Adrenal gland (tissue), 9 donors: ENCODE measurements at regions not wholly inside any gene's neighbourhood (a gene's known extent, or its start where the extent isn't known, plus 50 kb on each side); places are given as distances from the start of the nearest gene placed in this dataset.
A peak's percentile ranks its signal among the peaks of the same experiment; 100 is the strongest.

Experiments used
- DNase-seq, 7 donors: peaks; one replicate each; pipeline ENCODE4 v3.0.0-alpha.2; 2019 to 2020
- H3K27ac ChIP-seq, 5 donors: fragments of 200-600 bp; sonication (generic) in 4 of 5; 1 replicate in 3 of 5; 2 replicates in 2 of 5; pipeline versions ENCODE4 v1.5.1 to v1.8.0; 2016 to 2020; ENCODE audit warnings: mild to moderate bottlenecking in 1 of 5
- H3K27me3 ChIP-seq: fragments of 200-600 bp; 2 replicates; pipeline ENCODE4 v1.8.0; 2021
- H3K36me3 ChIP-seq, 2 donors: fragments of 200-600 bp; replicated peaks in 1 of 2; 1 replicate in 1 of 2; 2 replicates in 1 of 2; pipeline versions ENCODE4 v1.5.1 to v1.8.0; 2018 to 2022
- H3K4me1 ChIP-seq, 2 donors: fragments of 200-600 bp; replicated peaks in 1 of 2; 1 replicate in 1 of 2; 2 replicates in 1 of 2; pipeline versions ENCODE4 v1.5.1 to v1.8.0; 2018 to 2021
- H3K4me3 ChIP-seq, 4 donors: fragments of 200-600 bp; sonication (generic) in 3 of 4; one replicate each; pipeline ENCODE4 v1.5.1; 2016 to 2018
- H3K9me3 ChIP-seq, 3 donors: fragments of 200-600 bp; sonication (generic) in 1 of 3; replicated peaks in 1 of 3; 1 replicate in 2 of 3; 2 replicates in 1 of 3; pipeline versions ENCODE4 v1.5.1 to v1.8.0; 2016 to 2021
- CTCF ChIP-seq, 6 experiments: fragments of 450-650 bp in 4 of 6; fragments of 200-600 bp in 2 of 6; sonication (generic) in 1 of 6; IDR thresholded peaks; 1 replicate in 5 of 6; 2 replicates in 1 of 6; pipeline versions ENCODE4 v1.5.1 to v1.8.0; 2016 to 2021; ENCODE audit warnings: antibody characterized with exemption in 6 of 6, mild to moderate bottlenecking in 2 of 6, moderate library complexity in 1 of 6
- POLR2A ChIP-seq, 2 donors: fragments of 450-650 bp; IDR thresholded peaks; one replicate each; pipeline ENCODE4 v1.6.1; 2017; ENCODE audit warnings: antibody characterized with exemption in 2 of 2, mild to moderate bottlenecking in 2 of 2, moderate library complexity in 1 of 2
- WGBS, 4 donors: extraction: QIAGEN DNeasy Blood & Tissue Kit in 2 of 4; methylation state at CpG; one replicate each; pipeline versions ENCODE4 v1.1.5 to v1.1.7; 2013 to 2017; 5-methylcytosine and 5-hydroxymethylcytosine counted together
- intact Hi-C, 2 donors: fragments of 100-400 bp; cut with DNase I; formaldehyde crosslinking; loops; one replicate each; pipeline versions ENCODE4 v1.14.1 to v1.15.0; 2022 to 2023
- donor health status: healthy with polysubstance abuse.
- donor health status: Bipolar disorder and iron deficiency.
- donor health status: DM: yes; HTN: yes; CAD: no.
- donor health status: DM: no; HTN: no; CAD: no.
- donor health status: DM: no; HTN: no; CAD: no.

GRCh38 chr14:50040895-50041465 is 75.4 kb downstream of the VCPKMT start:
- no peak for DNase-seq
- no peak for TF ChIP-seq POLR2A (IDR thresholded peaks at IDR 0.05)
- no peak for TF ChIP-seq CTCF (IDR thresholded peaks at IDR 0.05)
- intact Hi-C loops, result no loop called here
- H3K27me3 ChIP-seq, result no peaks in the 10 kb centered on the region
- 83 to 88% (median 88%) methylated on average over 7 of the region's 7 CpGs for WGBS, 4 donors
- no peaks in the 10 kb centered on the region for H3K9me3 ChIP-seq
- H3K4me1 ChIP-seq, result peaks cover 13 to 33% of the 10 kb centered on the region in 2 donors
- peak overlapping the region in 1 of 5 donors; percentile 74 for H3K27ac ChIP-seq
- no peak overlapping the region for H3K4me3 ChIP-seq
- H3K36me3 ChIP-seq, result no peaks in the 10 kb centered on the region

DNA sequence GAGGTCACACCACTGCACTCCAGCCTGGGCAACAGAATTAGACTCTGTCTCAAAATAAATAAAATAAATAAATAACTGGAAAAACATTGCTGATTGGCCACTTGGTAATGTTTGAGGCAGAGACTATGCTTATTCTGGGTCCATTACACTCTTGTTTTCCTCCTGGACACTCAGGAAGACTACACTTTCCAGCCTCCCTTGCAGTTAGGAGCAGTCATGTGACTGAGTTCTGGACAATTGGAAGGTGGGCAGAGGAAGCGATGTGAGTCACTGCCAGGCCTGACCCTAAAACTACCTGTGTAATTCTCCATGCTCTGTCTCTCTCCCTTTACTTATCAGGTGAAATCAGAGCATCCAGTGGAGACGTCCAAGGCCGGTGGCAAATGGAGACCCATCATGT is 74.4 kb downstream of the VCPKMT start:
- no peak overlapping the region for H3K4me3 ChIP-seq
- no peak for DNase-seq
- TF ChIP-seq POLR2A (IDR thresholded peaks at IDR 0.05) (no peak), CTCF (IDR thresholded peaks at IDR 0.05) (no peak)
- H3K27ac ChIP-seq, result no peak overlapping the region
- intact Hi-C loops, result no loop called here
- no peaks in the 10 kb centered on the region for H3K27me3 ChIP-seq
- WGBS, 4 donors, result 94 to 100% (median 97%) methylated on average over 3 of the region's 3 CpGs
- H3K4me1 ChIP-seq, result peaks cover 13 to 33% of the 10 kb centered on the region in 2 donors
- no peaks in the 10 kb centered on the region for H3K9me3 ChIP-seq
- H3K36me3 ChIP-seq, result no peaks in the 10 kb centered on the region

GRCh38 chr14:50044042-50044651 is 72.2 kb downstream of the VCPKMT start:
- DNase-seq, result no peak
- Histone ChIP-seq H3K36me3 (no peaks in the 10 kb centered on the region), H3K27me3 (no peaks in the 10 kb centered on the region), H3K4me3 (no peak overlapping the region), H3K4me1 (peaks cover 13 to 33% of the 10 kb centered on the region in 2 donors), H3K27ac (peak overlapping the region; percentile 19 to 82 (median 79)), H3K9me3 (no peaks in the 10 kb centered on the region)
- WGBS, 4 donors, result 59 to 80% (median 62%) methylated on average over 4 of the region's 4 CpGs
- intact Hi-C loops, result no loop called here
- TF ChIP-seq CTCF (IDR thresholded peaks at IDR 0.05), result no peak
- TF ChIP-seq POLR2A (IDR thresholded peaks at IDR 0.05), result no peak

DNA sequence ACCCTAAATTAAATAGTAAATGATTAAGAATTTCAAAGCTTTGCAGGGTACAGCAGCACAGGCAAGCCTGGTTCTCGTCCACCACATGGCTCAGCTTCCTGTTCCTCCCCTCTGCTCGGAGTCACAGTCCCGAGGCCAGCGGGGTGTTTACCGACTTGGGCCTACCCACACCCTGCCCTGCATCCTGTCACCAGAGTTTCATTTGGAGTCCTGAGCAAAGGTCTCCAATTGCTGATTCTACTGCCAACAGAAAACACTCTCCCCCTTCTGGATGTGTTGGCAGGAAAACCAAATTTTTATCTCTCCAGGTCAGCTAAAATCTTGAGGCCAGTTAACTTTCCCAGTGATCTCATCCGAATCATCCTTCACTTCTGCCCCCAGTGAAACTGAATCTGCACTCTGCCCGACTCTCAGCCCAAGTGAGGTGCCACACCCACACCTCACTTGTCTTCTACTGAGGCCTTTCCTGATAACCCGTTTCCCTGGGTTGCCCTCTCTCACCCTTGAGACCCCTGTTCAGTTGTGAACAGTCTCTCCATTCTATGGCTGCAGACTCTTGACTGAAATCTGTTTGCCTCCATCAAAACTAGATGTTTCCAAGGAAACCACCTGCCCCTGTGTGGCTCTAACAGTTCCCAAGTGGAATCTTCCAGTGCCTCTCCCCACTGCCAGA is 71.2 kb downstream of the VCPKMT start:
- TF ChIP-seq POLR2A (IDR thresholded peaks at IDR 0.05), result peak in 1 of 2 donors; percentile 64
- peak in 1 of 6 experiments; percentile 11 for TF ChIP-seq CTCF (IDR thresholded peaks at IDR 0.05)
- H3K27ac ChIP-seq, result peak overlapping the region; percentile 19 to 82 (median 79)
- 1 to 12% (median 7%) methylated on average over 8 of the region's 8 CpGs for WGBS, 4 donors

More for the DNA sequence above, 71.2 kb downstream of the VCPKMT start:
- Histone ChIP-seq H3K4me1 (peaks cover 13 to 30% of the 10 kb centered on the region in 2 donors), H3K27me3 (no peaks in the 10 kb centered on the region), H3K9me3 (no peaks in the 10 kb centered on the region), H3K36me3 (no peaks in the 10 kb centered on the region), H3K4me3 (no peak overlapping the region)
- intact Hi-C loops, result no loop called here
- DNase-seq, result peak; percentile 80 to 96 (median 93)
